Naive thymus-derived CD8-positive, alpha-beta T cell (primary cell): ENCODE measurements at regions not wholly inside any gene's neighbourhood (a gene's known extent, or its start where the extent isn't known, plus 50 kb on each side); places are given as distances from the start of the nearest gene placed in this dataset.
"Not testable (repeated sequence)": the region's sequence is repeated elsewhere in the genome, so short reads cannot be mapped to it uniquely, and the experiment has no call there.

Experiments used
- ATAC-seq, 2 donors: fragments of 150-1000 bp; cut with Tn5 transposase in 1 of 2; sonication (Bioruptor Pico), chemical (Tn5 transposase) in 1 of 2; 1 replicate in 1 of 2; 2 replicates in 1 of 2; pipeline ENCODE4 v1.10.0; 2021; ENCODE audit warnings: mild to moderate bottlenecking in 2 of 2, moderate library complexity in 2 of 2
- POLR2A ChIA-PET: fragments of 350-600 bp; sonication (Branson Sonifier 250); formaldehyde crosslinking; loops from one replicate; lab custom pipeline; 2021; ENCODE audit warnings: antibody characterized with exemption; lab: Charles Lee
- DNase-seq, 10 donors: peaks; one replicate each; pipeline versions ENCODE4 v3.0.0 to v3.0.0-alpha.2; 2020 to 2022
- H3K27ac Mint-ChIP-seq, 10 donors: one replicate each; pipeline ENCODE4 v1.8.0; 2020 to 2022; ENCODE audit warnings: mild to moderate bottlenecking in 10 of 10, mixed read lengths in 10 of 10, moderate library complexity in 4 of 10, inconsistent platforms in 1 of 10
- H3K27me3 Mint-ChIP-seq, 5 donors: one replicate each; pipeline ENCODE4 v1.8.0; 2021 to 2022; ENCODE audit warnings: mixed read lengths in 5 of 5
- H3K36me3 Mint-ChIP-seq, 3 donors: one replicate each; pipeline ENCODE4 v1.8.0; 2020 to 2022; ENCODE audit warnings: mixed read lengths in 3 of 3, mild to moderate bottlenecking in 2 of 3, inconsistent platforms in 1 of 3
- H3K4me1 Mint-ChIP-seq, 4 donors: one replicate each; pipeline ENCODE4 v1.8.0; 2021 to 2022; ENCODE audit warnings: mixed read lengths in 4 of 4
- H3K4me3 Mint-ChIP-seq, 10 donors: one replicate each; pipeline ENCODE4 v1.8.0; 2020 to 2022; ENCODE audit warnings: mild to moderate bottlenecking in 10 of 10, mixed read lengths in 10 of 10, moderate library complexity in 6 of 10, inconsistent platforms in 1 of 10
- H3K9me3 Mint-ChIP-seq, 9 donors: one replicate each; pipeline ENCODE4 v1.8.0; 2020 to 2022; ENCODE audit warnings: mixed read lengths in 9 of 9, mild to moderate bottlenecking in 3 of 9, inconsistent platforms in 1 of 9, moderate library complexity in 1 of 9

DNA sequence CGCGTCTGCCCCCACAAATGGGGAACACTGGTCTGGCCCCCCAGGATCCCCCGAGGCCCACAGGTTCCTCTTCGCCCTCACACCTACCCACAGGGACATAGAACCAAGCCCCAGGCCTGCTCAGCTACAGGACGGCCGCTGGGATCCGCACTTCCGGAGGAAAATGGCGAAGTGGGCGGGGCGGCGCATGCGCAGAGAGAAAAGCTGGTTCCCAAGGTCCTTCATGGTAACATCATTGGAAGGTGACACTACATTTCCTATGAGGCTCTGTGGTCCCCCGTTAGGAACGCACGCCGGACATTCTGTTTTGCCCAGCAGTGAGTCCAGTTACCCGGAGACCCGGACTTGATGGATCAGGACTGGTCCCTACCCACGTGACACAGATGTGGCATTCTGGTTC lies 1486.2 kb upstream of the USP9Y start:
- H3K27me3 Mint-ChIP-seq, POLR2A ChIA-PET, H3K36me3 Mint-ChIP-seq, H3K4me1 Mint-ChIP-seq, ATAC-seq, H3K9me3 Mint-ChIP-seq: not testable (repeated sequence)
- Mint-ChIP-seq H3K4me3 (peak overlapping the region in 4 of 10 donors; percentile 19 to 90 (median 70)), H3K27ac (peak overlapping the region in 2 of 10 donors; percentile 82 to 90)
- DNase-seq = peak in 3 of 10 donors; percentile 4 to 62 (median 50)
